HG03103 (cell line): ENCODE measurements at regions not wholly inside any gene's neighbourhood (a gene's known extent, or its start where the extent isn't known, plus 50 kb on each side); places are given as distances from the start of the nearest gene placed in this dataset.
A peak's percentile ranks its signal among the peaks of the same experiment; 100 is the strongest.

Experiments used
- ATAC-seq: cut with Tn5 transposase; IDR thresholded peaks from one replicate; pipeline ENCODE4 v1.9.1; 2021; ENCODE audit warnings: low read depth; ENCODE audit not compliant: unreplicated experiment

GRCh38 chr1:177849130-177849529 lies 120.7 kb downstream of the SEC16B start:
- ATAC-seq: no peak

DNA sequence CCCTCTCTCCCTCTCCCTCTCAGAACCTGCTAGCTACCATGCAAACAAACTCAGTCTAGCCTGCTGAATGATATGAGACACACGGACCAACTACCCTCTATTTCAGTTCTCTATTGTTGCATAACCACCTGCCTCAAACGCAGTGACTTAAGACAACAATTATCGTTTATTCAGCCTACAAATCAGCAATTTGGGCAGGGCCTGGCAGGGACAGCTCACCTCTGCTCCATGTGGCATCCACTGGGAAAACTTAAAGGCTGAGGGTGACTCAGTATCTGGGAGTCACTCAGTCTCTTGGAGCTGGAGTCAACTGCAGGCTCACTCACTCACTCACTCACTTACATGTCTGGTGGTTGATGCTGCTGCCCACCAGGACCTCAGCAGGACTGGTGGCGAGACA lies 121.3 kb downstream of the SEC16B start:
- no peak for ATAC-seq

- ATAC-seq: no peak
These were observed 122.0 kb downstream of the SEC16B start for GRCh38 chr1:177847843-177848242.

- no peak for ATAC-seq
These were observed 130.9 kb downstream of the SEC16B start for GRCh38 chr1:177838907-177839485.

DNA sequence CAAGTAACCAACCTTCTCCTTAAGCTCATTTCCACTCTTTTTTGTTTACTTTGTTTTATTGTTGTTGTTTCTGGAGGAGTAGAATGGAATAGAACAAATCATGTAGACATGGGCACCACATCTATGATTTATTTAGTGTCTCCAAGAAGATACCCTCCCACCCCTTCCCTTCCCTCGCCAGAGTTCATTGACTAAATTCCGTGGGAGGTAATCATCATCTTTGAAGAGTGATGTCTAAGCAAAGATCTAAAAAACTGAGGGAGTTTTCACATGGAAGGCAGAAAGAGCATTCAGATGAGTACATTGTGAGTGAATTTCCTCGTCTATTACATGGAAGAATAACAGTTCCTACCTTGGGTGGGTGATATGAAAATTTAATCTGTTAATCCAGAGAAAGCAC lies 136.2 kb downstream of the SEC16B start:
- ATAC-seq: no peak

GRCh38 chr1:177830531-177831135 lies 139.2 kb downstream of the SEC16B start:
- no peak for ATAC-seq

DNA sequence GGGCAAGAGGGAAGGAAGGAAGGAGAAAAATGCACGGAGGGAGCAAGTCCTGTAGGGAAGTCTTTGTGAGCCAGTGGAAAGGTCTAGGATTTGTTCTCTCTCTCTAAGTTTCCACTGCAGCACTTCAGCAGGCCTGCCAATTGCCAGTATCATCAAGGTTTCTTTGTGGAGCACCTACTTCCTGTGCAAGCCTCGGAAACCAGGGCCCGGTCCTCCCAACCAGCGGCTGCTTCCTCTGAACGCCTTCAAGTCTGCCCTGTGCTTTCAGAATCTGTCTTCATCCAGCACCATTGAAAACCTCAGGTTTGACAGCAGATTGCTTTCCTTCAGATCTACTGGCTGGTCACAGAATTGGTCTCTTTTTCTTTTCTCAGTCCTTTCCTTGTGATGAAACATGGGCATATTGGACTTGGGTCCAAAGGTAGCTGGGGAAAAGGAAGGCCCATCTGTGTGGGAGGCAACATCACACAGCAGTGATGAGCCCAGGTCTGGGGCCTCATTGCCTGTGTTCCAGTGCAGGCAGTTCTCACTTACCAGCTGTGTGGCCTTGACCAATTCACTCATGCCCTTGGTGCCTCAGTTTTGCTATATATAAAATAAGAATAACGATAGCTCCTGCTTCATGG lies 144.5 kb downstream of the SEC16B start:
- no peak for ATAC-seq

GRCh38 chr1:177824508-177824982 lies 145.3 kb downstream of the SEC16B start:
- no peak for ATAC-seq

DNA sequence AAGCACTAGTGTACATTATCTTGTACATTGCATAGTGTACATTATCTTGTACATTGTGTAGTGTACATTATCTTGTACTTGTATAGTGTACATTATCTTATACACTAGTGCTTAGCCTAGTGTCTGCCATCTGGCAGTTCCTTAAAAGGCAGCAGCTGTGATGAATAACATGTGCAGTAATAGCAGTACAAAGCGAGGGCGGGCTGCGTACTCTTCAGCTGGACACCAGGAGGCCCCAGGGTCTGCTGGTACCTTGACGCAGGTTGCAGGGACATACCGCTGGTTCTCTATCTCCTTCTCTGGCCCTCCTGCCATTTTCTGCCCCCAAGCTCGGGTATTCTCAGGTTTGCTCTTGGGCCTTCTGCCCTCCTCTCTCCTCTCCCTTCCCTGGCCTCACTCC lies 149.6 kb downstream of the SEC16B start:
- no peak for ATAC-seq

GRCh38 chr1:177817937-177818875 lies 151.7 kb downstream of the SEC16B start:
- peak; percentile 92 for ATAC-seq

DNA sequence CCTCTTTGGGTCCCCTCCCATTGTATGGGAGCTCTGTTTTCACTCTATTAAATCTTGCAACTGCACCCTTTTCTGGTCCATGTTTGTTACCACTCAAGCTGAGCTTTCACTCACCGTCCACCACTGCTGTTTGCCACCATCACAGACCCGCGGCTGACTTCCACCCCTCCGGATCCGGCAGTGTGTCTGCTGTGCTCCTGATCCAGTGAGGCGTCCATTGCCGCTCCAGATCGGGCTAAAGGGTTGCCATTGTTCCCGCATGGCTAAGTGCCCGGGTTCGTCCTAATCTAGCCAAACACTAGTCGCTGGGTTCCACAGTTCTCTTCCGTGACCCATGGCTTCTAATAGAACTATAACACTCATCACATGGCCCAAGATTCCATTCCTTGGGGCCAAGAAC lies 157.2 kb downstream of the SEC16B start:
- ATAC-seq: no peak

DNA sequence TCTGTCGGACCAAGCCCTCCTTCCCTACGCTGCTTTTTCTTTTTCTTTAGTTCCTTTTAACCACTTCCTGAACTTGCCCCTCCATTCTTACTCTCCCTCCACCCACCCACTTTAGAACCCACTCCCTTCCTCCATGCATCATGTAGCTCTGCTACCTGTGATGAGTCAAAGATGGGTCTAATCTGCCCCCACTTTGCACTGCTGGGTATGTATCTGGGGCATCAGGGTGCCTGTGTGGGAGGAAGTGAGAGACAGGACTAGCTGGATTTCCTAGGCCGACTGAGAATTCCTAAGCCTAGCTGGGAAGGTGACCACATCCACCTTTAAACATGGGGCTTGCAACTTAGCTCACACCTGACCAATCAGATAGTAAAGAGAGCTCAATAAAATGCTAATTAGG lies 157.7 kb downstream of the SEC16B start:
- ATAC-seq: no peak

DNA sequence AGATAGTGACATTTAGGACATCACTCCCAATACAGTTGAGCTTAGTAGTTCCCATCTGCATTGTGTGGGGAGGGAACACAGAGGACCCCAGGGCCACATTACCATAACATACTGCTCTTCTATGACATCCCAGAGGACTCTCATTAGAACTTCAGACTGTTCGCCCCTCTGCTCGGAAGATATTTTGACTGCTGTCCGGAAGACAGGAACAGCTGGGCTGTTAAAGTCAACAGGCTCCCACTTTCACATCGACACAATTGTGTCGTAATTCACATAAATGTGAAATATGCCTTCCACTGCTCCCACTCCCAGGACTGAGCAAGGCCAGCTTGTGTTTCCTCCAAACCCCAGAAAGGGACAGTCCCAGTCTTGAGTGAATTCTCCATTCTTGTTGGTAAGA lies 158.4 kb downstream of the SEC16B start:
- no peak for ATAC-seq

GRCh38 chr1:177809819-177810218 lies 160.0 kb downstream of the SEC16B start:
- ATAC-seq: peak; percentile 89

DNA sequence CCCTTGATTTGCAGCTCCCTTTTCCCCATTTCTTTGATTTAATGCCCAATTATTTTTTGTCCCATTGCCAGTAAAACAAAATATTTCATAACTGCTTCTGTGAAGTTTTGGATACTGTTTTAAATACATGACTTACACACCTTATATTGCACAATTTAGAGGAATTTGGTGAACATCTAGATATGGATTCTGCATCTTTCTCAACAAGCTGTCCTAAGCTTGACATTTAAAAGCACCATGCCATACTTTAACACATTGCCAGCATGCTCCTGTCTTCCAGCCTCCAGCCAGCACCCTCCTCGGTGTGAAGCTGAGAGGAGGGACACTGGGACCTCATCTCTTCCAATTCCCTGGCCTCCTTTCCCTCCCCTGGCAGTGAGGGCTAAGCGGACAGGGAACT lies 167.6 kb downstream of the SEC16B start:
- ATAC-seq: no peak

DNA sequence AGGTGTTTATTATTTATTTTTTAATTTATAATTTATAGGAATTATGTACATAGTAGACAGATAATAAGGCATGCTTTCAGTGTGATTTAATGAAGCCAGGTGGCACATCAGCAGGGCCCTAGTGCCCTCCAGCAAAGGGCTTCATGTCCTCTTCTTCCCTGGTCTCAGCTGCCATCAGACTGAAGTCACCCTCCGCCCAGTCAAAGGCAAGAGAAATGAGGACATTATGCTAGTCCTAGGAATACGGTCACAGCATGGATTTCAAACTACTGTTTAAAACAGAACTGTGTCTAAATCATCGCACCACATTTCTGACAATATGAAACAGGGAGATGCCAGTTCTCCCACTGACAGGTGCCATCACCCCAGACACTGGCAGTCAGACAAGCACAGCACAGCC lies 168.1 kb downstream of the SEC16B start:
- ATAC-seq: no peak

GRCh38 chr1:177800400-177801088 lies 169.3 kb downstream of the SEC16B start:
- ATAC-seq: peak; percentile 58

- no peak for ATAC-seq
These were observed 170.1 kb downstream of the SEC16B start for GRCh38 chr1:177799746-177800145.

GRCh38 chr1:177798614-177799013 lies 171.2 kb downstream of the SEC16B start:
- ATAC-seq: no peak

GRCh38 chr1:177796561-177796960 lies 173.3 kb downstream of the SEC16B start:
- ATAC-seq: no peak
